Mucosa of descending colon (tissue), 3 donors: ENCODE measurements at regions not wholly inside any gene's neighbourhood (a gene's known extent, or its start where the extent isn't known, plus 50 kb on each side); places are given as distances from the start of the nearest gene placed in this dataset.

Experiments
- ATAC-seq: fragments of 200-7000 bp; cut with Tn5 transposase; one replicate; pipeline ENCODE4 v1.9.1; 2020; ENCODE audit warnings: mild to moderate bottlenecking, moderate library complexity
- DNase-seq, 3 donors: peaks; one replicate each; pipeline ENCODE4 v3.0.0-alpha.2; 2020
- H3K36me3 ChIP-seq: fragments of 200-600 bp; one replicate; pipeline ENCODE4 v1.8.0; 2021; ENCODE audit warnings: low read depth, mild to moderate bottlenecking
- H3K4me1 ChIP-seq: fragments of 200-600 bp; one replicate; pipeline ENCODE4 v1.8.0; 2021; ENCODE audit warnings: low read depth, mild to moderate bottlenecking
- H3K4me3 ChIP-seq: fragments of 200-600 bp; one replicate; pipeline ENCODE4 v1.8.0; 2021; ENCODE audit warnings: mild to moderate bottlenecking
- H3K9me3 ChIP-seq: fragments of 200-600 bp; one replicate; pipeline ENCODE4 v1.8.0; 2021; ENCODE audit warnings: mild to moderate bottlenecking
- intact Hi-C, 2 donors: fragments of 100-400 bp; cut with DNase I in 1 of 2; cut with micrococcal nuclease in 1 of 2; formaldehyde crosslinking; loops; one replicate each; pipeline versions ENCODE4 v1.11.0 to v1.11.1; 2022; cut with DNase I, micrococcal nuclease
- TF ChIP-seq, protein P1 (sequence below): fragments of 200-600 bp; IDR thresholded peaks from one replicate; pipeline ENCODE4 v1.8.0; 2022; ENCODE audit warnings: antibody characterized with exemption, mild to moderate bottlenecking
- donor health status: DM: no; HTN: no; CAD: no; lungs with moderate emphysema.
- donor health status: DM: no; HTN: no; CAD: no.
- donor health status: DM: no; HTN: yes; CAD: no.

DNA sequence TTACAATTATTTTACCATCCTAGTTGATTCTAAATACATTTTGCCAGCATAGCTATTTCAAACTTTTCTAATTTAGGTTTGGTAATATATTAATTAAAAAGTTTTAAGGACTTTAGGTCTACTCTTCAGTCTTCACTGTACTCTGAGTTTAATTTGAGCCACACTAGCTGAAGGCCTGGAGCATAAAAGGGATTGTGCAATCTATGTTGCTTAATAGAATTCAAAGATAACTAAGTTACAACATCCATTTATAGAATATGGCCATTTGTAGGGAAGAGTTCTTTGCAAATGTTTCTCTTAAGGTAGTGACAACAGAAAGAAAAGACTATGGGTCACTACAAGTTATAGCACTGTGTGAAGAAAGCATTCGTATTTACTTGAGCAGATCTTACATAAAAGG lies 702.2 kb upstream of the NRXN1 start:
- no peak for ATAC-seq

DNA sequence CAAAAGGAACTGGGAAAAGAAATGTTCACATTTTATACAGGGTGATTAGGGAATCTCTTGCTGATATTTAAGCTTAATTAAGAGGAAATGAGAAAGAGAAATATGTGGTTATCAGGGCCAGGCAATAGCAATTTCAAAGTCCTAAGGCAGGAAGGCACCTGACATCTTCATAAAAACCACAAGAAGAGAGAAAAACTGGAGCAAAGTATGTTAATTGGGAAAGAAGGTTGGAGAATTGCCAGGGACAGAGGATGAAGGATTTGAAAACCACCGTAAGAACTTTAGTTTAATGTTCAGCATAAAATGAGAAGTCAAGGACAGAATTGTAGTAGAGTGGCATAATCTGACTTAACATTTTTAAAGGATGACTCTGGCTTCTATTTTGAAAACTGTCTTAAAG lies 691.8 kb upstream of the NRXN1 start:
- Histone ChIP-seq H3K4me1 (no peaks in the 10 kb centered on the region), H3K36me3 (no peaks in the 10 kb centered on the region), H3K4me3 (no peak overlapping the region), H3K9me3 (no peaks in the 10 kb centered on the region)
- intact Hi-C loops: no loop called here
- TF ChIP-seq, protein P1, sequence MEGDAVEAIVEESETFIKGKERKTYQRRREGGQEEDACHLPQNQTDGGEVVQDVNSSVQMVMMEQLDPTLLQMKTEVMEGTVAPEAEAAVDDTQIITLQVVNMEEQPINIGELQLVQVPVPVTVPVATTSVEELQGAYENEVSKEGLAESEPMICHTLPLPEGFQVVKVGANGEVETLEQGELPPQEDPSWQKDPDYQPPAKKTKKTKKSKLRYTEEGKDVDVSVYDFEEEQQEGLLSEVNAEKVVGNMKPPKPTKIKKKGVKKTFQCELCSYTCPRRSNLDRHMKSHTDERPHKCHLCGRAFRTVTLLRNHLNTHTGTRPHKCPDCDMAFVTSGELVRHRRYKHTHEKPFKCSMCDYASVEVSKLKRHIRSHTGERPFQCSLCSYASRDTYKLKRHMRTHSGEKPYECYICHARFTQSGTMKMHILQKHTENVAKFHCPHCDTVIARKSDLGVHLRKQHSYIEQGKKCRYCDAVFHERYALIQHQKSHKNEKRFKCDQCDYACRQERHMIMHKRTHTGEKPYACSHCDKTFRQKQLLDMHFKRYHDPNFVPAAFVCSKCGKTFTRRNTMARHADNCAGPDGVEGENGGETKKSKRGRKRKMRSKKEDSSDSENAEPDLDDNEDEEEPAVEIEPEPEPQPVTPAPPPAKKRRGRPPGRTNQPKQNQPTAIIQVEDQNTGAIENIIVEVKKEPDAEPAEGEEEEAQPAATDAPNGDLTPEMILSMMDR: no peak
- DNase-seq (no peak), ATAC-seq (no peak)

More for the DNA sequence above, 702.2 kb upstream of the NRXN1 start:
- Histone ChIP-seq H3K4me3 (no peak overlapping the region), H3K9me3 (no peaks in the 10 kb centered on the region), H3K4me1 (no peaks in the 10 kb centered on the region), H3K36me3 (no peaks in the 10 kb centered on the region)
- intact Hi-C loops: no loop called here
- DNase-seq: no peak
- TF ChIP-seq, protein P1: no peak

DNA sequence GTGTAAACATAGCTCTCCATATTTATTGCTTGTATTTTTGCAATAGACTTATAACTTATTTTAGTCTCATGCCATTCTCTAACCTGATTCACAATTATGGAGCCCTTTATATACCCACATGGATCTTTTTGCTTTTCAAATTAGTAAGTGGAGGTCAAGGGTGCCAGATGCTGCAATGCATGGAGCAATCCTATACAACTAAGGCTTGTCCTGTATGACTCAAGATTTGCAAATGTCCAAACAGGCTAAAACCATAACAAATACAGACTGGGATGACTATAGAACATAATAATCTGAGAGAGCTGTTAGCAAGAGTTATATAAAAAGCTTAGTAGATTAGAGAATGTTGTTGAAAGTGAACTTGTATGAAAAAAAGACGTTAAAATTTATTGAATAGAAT lies 690.4 kb upstream of the NRXN1 start:
- no peak overlapping the region for H3K4me3 ChIP-seq
- intact Hi-C loops: no loop called here
- DNase-seq (no peak), ATAC-seq (peak; percentile 21)
- no peaks in the 10 kb centered on the region for H3K9me3 ChIP-seq
- TF ChIP-seq, protein P1: no peak
- H3K4me1 ChIP-seq: no peaks in the 10 kb centered on the region
- no peaks in the 10 kb centered on the region for H3K36me3 ChIP-seq

DNA sequence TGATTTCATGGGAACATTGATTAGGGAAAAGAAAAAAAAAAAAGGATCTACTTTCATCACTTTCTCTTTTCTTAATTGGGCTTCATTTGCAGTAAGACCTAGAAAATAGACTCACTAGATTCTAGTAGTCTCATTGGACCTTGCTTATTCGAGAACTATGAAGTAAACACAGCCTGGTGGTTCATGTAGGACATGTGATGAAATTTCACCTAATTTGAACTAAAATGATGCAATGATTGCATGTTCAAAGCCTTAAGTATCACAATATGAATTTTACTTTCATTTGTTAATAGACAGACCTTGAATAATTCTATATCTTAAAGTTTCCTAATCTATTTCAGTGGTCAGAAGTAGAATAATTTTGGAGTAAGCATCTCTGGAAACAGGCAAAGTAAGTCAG lies 688.9 kb upstream of the NRXN1 start:
- H3K4me3 ChIP-seq: no peak overlapping the region
- no peaks in the 10 kb centered on the region for H3K4me1 ChIP-seq
- intact Hi-C loops: no loop called here
- no peaks in the 10 kb centered on the region for H3K9me3 ChIP-seq
- ATAC-seq (no peak), DNase-seq (no peak)
- TF ChIP-seq, protein P1: no peak
- H3K36me3 ChIP-seq: no peaks in the 10 kb centered on the region

DNA sequence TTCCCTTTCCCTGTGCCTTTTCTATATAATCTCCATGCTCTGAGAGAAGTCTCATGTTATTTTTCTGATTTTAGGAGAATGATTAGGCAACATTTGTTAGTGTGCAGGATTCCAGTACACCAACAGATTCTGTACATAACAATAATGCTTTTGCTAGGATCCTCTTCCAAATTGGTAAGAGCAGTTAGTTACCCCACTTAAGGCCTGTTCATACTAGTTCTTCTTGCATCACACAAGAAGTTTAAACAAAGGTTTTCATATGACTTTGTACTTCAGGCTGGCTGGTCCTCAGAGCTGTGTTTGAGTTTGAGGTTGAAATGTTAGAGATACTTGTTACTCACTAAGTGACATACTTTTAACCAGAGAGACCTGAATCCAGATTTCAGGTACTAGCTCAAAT lies 686.9 kb upstream of the NRXN1 start:
- DNase-seq (no peak), ATAC-seq (no peak)
- Histone ChIP-seq H3K9me3 (no peaks in the 10 kb centered on the region), H3K4me3 (no peak overlapping the region), H3K4me1 (no peaks in the 10 kb centered on the region), H3K36me3 (no peaks in the 10 kb centered on the region)
- TF ChIP-seq, protein P1: no peak
- intact Hi-C loops: no loop called here

DNA sequence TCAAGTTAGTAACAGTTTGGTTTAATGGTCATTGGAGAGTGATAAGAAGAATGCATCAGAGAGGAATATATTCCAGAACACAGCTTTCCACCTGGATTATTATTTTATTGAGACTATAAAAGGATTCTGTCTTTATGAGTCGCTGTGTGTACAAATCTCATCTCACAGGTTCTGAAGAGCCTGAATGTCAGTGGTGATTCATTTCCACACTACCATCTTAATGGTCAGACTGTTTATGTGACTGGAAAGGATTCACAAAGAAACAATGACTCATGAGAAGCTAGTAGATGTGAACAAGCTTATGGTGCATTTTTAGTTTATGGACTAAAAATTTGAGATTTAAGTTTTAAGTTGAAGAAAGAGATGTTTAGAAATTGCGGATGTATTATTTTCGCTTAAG lies 685.4 kb upstream of the NRXN1 start:
- Histone ChIP-seq H3K4me3 (no peak overlapping the region), H3K36me3 (no peaks in the 10 kb centered on the region), H3K4me1 (no peaks in the 10 kb centered on the region), H3K9me3 (no peaks in the 10 kb centered on the region)
- DNase-seq (no peak), ATAC-seq (peak; percentile 99)
- intact Hi-C loops: no loop called here
- TF ChIP-seq, protein P1: no peak
